Liver (tissue), 7 donors: ENCODE measurements at regions not wholly inside any gene's neighbourhood (a gene's known extent, or its start where the extent isn't known, plus 50 kb on each side); places are given as distances from the start of the nearest gene placed in this dataset.

ENCODE experiments used
- DNase-seq: peaks from one replicate; pipeline ENCODE4 v3.0.0-alpha.2; 2017; ENCODE audit warnings: low spot score
- H3K27ac ChIP-seq, 2 donors: one replicate each; pipeline ENCODE4 v1.7.0; 2013; ENCODE audit warnings: inconsistent platforms in 2 of 2, low read length in 2 of 2, control low read depth in 1 of 2, low read depth in 1 of 2, mild to moderate bottlenecking in 1 of 2
- H3K27me3 ChIP-seq, 4 donors: one replicate each; pipeline versions ENCODE4 v1.6.1 to v1.7.0; 2013; ENCODE audit warnings: low read length in 3 of 4, inconsistent platforms in 1 of 4, mild to moderate bottlenecking in 1 of 4, moderate library complexity in 1 of 4; ENCODE audit not compliant: control insufficient read depth in 4 of 4, insufficient read depth in 4 of 4
- H3K36me3 ChIP-seq, 4 donors: one replicate each; pipeline versions ENCODE4 v1.6.1 to v1.7.0; 2013; ENCODE audit warnings: low read length in 3 of 4, mild to moderate bottlenecking in 3 of 4, low read depth in 1 of 4, moderate library complexity in 1 of 4; ENCODE audit not compliant: control insufficient read depth in 4 of 4, insufficient read depth in 3 of 4
- H3K4me1 ChIP-seq, 4 donors: one replicate each; pipeline versions ENCODE4 v1.6.1 to v1.7.0; 2013; ENCODE audit warnings: low read length in 3 of 4, mild to moderate bottlenecking in 3 of 4, moderate library complexity in 1 of 4; ENCODE audit not compliant: control insufficient read depth in 4 of 4, insufficient read depth in 4 of 4
- H3K4me3 ChIP-seq, 3 donors: one replicate each; pipeline versions ENCODE4 v1.6.1 to v1.7.0; 2013; ENCODE audit warnings: low read length in 3 of 3, control low read depth in 1 of 3, low read depth in 1 of 3, mild to moderate bottlenecking in 1 of 3
- H3K9ac ChIP-seq, 2 donors: one replicate each; pipeline ENCODE4 v1.7.0; 2013; ENCODE audit warnings: low read length in 2 of 2, mild to moderate bottlenecking in 2 of 2, moderate library complexity in 2 of 2, control low read depth in 1 of 2, low read depth in 1 of 2
- H3K9me3 ChIP-seq, 4 donors: one replicate each; pipeline versions ENCODE4 v1.6.1 to v1.7.0; 2013; ENCODE audit warnings: low read length in 3 of 4; ENCODE audit not compliant: control insufficient read depth in 4 of 4
- EGR1 ChIP-seq, 2 donors: IDR thresholded peaks; 2 replicates each; pipeline ENCODE4 v1.6.1; 2016 to 2018; ENCODE audit warnings: antibody characterized with exemption in 2 of 2, low read depth in 2 of 2
- FOXA1 ChIP-seq: IDR thresholded peaks from 2 replicates; pipeline ENCODE4 v1.6.1; 2016; ENCODE audit warnings: antibody characterized with exemption
- FOXA2 ChIP-seq: IDR thresholded peaks from 2 replicates; pipeline ENCODE4 v1.6.1; 2016; ENCODE audit warnings: antibody characterized with exemption
- GABPA ChIP-seq, 2 donors: IDR thresholded peaks in 1 of 2; conservative IDR thresholded peaks in 1 of 2; 2 replicates each; pipeline ENCODE4 v1.6.1; 2016; ENCODE audit warnings: antibody characterized with exemption in 2 of 2, mild to moderate bottlenecking in 1 of 2, moderate library complexity in 1 of 2
- HNF4A ChIP-seq, 2 donors: conservative IDR thresholded peaks; 2 replicates each; pipeline ENCODE4 v1.6.1; 2016; ENCODE audit warnings: antibody characterized with exemption in 2 of 2, mild to moderate bottlenecking in 2 of 2
- HNF4G ChIP-seq: IDR thresholded peaks from 2 replicates; pipeline ENCODE4 v1.6.1; 2016; ENCODE audit warnings: antibody characterized with exemption
- JUND ChIP-seq, 2 donors: IDR thresholded peaks; 2 replicates each; pipeline ENCODE4 v1.6.1; 2016; ENCODE audit warnings: antibody characterized with exemption in 2 of 2
- NR2F2 ChIP-seq: IDR thresholded peaks from 2 replicates; pipeline ENCODE4 v1.6.1; 2016; ENCODE audit warnings: antibody characterized with exemption
- RAD21 ChIP-seq, 2 donors: IDR thresholded peaks; 2 replicates each; pipeline ENCODE4 v1.6.1; 2016; ENCODE audit warnings: antibody characterized with exemption in 2 of 2, mild to moderate bottlenecking in 2 of 2
- RXRA ChIP-seq, 2 donors: IDR thresholded peaks; 2 replicates each; pipeline ENCODE4 v1.6.1; 2017 to 2018; ENCODE audit warnings: antibody characterized with exemption in 2 of 2, mild to moderate bottlenecking in 1 of 2
- SP1 ChIP-seq: IDR thresholded peaks from 2 replicates; pipeline ENCODE4 v1.6.1; 2018; ENCODE audit warnings: antibody characterized with exemption, mild to moderate bottlenecking
- TAF1 ChIP-seq: conservative IDR thresholded peaks from 2 replicates; pipeline ENCODE4 v1.6.1; 2016; ENCODE audit warnings: antibody characterized with exemption, mild to moderate bottlenecking
- YY1 ChIP-seq: IDR thresholded peaks from 2 replicates; pipeline ENCODE4 v1.6.1; 2016; ENCODE audit warnings: antibody characterized with exemption, mild to moderate bottlenecking
- WGBS: extraction: QIAGEN DNeasy Blood & Tissue Kit; methylation state at CpG from one replicate; pipeline ENCODE4 v1.1.7; 2013; 5-methylcytosine and 5-hydroxymethylcytosine counted together
- TF ChIP-seq, protein P1 (sequence below): IDR thresholded peaks from 2 replicates; pipeline ENCODE4 v1.6.1; 2016; ENCODE audit warnings: antibody characterized with exemption, mild to moderate bottlenecking
- TF ChIP-seq, protein P2 (sequence below): IDR thresholded peaks from 2 replicates; pipeline ENCODE4 v1.6.1; 2016; ENCODE audit warnings: antibody characterized with exemption
- TF ChIP-seq, protein P3 (sequence below): IDR thresholded peaks from 2 replicates; pipeline ENCODE4 v1.6.1; 2016; ENCODE audit warnings: antibody characterized with exemption
- TF ChIP-seq, protein P4 (sequence below): IDR thresholded peaks from 2 replicates; pipeline ENCODE4 v1.6.1; 2016; ENCODE audit warnings: antibody characterized with exemption
- donor health status: healthy.
- donor health status: healthy.
- donor health status: healthy.
- donor health status: healthy.

DNA sequence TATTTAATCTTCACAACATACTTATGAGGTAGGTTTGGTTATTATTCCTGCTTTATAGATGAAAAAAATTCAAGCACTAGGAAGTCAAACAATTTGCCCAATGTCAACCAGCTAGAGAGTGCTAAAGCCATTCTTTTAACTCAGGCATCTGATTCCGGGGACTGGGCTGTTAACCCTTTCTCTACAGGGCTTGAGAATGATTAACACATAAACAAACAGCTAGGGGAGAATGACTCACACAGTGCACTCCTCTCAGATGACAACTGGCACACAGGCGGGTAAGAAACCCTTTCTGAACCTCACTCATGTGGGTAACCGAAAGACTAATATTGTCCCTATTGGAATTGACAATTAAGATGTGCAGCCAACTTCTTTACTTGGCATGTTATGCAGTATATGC lies 86.3 kb upstream of the FSHR start:
- Histone ChIP-seq H3K27me3 (no peaks in the 10 kb centered on the region), H3K9ac (no peak overlapping the region), H3K36me3 (no peaks in the 10 kb centered on the region), H3K27ac (no peak overlapping the region), H3K4me3 (no peak overlapping the region), H3K4me1 (no peaks in the 10 kb centered on the region), H3K9me3 (no peaks in the 10 kb centered on the region)
- no peak for DNase-seq
- TF ChIP-seq NR2F2, result no peak
- no peak for TF ChIP-seq RAD21 (IDR thresholded peaks at IDR 0.05)
- no peak for TF ChIP-seq HNF4A (conservative IDR thresholded peaks at IDR 0.05)
- no peak for TF ChIP-seq SP1
- TF ChIP-seq EGR1 (IDR thresholded peaks at IDR 0.05; ENCODE audit: low read depth in 2 of 2), result no peak
- TF ChIP-seq JUND (IDR thresholded peaks at IDR 0.05), result no peak
- TF ChIP-seq, protein P1, sequence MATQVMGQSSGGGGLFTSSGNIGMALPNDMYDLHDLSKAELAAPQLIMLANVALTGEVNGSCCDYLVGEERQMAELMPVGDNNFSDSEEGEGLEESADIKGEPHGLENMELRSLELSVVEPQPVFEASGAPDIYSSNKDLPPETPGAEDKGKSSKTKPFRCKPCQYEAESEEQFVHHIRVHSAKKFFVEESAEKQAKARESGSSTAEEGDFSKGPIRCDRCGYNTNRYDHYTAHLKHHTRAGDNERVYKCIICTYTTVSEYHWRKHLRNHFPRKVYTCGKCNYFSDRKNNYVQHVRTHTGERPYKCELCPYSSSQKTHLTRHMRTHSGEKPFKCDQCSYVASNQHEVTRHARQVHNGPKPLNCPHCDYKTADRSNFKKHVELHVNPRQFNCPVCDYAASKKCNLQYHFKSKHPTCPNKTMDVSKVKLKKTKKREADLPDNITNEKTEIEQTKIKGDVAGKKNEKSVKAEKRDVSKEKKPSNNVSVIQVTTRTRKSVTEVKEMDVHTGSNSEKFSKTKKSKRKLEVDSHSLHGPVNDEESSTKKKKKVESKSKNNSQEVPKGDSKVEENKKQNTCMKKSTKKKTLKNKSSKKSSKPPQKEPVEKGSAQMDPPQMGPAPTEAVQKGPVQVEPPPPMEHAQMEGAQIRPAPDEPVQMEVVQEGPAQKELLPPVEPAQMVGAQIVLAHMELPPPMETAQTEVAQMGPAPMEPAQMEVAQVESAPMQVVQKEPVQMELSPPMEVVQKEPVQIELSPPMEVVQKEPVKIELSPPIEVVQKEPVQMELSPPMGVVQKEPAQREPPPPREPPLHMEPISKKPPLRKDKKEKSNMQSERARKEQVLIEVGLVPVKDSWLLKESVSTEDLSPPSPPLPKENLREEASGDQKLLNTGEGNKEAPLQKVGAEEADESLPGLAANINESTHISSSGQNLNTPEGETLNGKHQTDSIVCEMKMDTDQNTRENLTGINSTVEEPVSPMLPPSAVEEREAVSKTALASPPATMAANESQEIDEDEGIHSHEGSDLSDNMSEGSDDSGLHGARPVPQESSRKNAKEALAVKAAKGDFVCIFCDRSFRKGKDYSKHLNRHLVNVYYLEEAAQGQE, result no peak
- TF ChIP-seq, protein P2, sequence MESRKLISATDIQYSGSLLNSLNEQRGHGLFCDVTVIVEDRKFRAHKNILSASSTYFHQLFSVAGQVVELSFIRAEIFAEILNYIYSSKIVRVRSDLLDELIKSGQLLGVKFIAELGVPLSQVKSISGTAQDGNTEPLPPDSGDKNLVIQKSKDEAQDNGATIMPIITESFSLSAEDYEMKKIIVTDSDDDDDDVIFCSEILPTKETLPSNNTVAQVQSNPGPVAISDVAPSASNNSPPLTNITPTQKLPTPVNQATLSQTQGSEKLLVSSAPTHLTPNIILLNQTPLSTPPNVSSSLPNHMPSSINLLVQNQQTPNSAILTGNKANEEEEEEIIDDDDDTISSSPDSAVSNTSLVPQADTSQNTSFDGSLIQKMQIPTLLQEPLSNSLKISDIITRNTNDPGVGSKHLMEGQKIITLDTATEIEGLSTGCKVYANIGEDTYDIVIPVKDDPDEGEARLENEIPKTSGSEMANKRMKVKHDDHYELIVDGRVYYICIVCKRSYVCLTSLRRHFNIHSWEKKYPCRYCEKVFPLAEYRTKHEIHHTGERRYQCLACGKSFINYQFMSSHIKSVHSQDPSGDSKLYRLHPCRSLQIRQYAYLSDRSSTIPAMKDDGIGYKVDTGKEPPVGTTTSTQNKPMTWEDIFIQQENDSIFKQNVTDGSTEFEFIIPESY, result no peak
- no peak for TF ChIP-seq GABPA (IDR thresholded peaks at IDR 0.05 in 1 of 2, conservative IDR thresholded peaks at IDR 0.05 in 1 of 2)
- TF ChIP-seq FOXA2, result no peak
- no peak for TF ChIP-seq RXRA (IDR thresholded peaks at IDR 0.05)
- no peak for TF ChIP-seq HNF4G
- no peak for TF ChIP-seq TAF1
- TF ChIP-seq, protein P3, sequence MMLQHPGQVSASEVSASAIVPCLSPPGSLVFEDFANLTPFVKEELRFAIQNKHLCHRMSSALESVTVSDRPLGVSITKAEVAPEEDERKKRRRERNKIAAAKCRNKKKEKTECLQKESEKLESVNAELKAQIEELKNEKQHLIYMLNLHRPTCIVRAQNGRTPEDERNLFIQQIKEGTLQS, result no peak
- TF ChIP-seq YY1, result no peak
- TF ChIP-seq FOXA1, result no peak
- 29% methylated on average over 3 of the region's 3 CpGs for WGBS

DNA sequence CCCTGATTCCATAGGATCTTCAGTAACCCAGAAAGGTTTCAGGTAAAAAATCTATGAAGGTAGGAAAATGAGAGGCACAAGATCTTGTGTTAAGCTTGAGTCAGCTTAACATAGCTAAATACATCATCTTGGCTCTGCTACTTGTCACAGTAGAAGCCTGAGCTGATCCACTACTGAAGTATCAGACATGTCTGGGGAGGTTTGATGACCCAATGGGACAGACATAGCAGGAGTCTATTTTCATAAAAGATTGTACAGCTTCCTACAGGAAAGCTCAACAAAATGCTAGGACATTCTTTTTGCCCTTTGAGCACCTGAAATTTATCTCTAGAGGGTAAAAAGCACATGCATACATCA lies 84.3 kb upstream of the FSHR start:
- TF ChIP-seq TAF1 (no peak), RAD21 (IDR thresholded peaks at IDR 0.05) (no peak), FOXA1 (no peak), HNF4G (no peak), EGR1 (IDR thresholded peaks at IDR 0.05; ENCODE audit: low read depth in 2 of 2) (no peak)
- TF ChIP-seq, protein P4, sequence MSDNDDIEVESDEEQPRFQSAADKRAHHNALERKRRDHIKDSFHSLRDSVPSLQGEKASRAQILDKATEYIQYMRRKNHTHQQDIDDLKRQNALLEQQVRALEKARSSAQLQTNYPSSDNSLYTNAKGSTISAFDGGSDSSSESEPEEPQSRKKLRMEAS, result no peak
- TF ChIP-seq, protein P3, result no peak
- TF ChIP-seq, protein P2, result no peak
- Histone ChIP-seq H3K4me1 (no peaks in the 10 kb centered on the region), H3K9me3 (no peaks in the 10 kb centered on the region), H3K36me3 (no peaks in the 10 kb centered on the region), H3K27me3 (no peaks in the 10 kb centered on the region), H3K4me3 (no peak overlapping the region), H3K9ac (no peak overlapping the region), H3K27ac (no peak overlapping the region)
- no peak for DNase-seq
